ENCODE measurements at regions not wholly inside any gene's neighbourhood (a gene's known extent, or its start where the extent isn't known, plus 50 kb on each side); places are given as distances from the start of the nearest gene placed in this dataset.

DNA sequence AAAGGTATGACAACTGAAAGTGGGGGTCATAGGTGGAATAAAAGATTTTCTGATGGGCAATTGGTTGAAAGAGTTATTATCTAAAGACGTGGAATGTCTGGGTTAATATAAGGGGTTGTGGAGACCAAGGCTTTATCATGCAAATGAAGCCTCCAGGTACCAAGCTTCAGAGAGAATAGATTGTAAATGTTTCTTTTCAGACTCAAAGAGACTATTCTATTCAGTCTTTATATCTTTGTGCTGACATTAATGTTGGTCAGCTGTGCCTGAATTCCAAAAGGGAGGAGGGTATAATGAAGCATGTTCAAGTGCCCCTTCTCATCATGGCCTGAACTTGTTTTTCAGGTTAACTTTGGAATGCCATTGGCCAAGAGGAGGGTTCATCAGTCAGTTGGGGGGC lies 145.3 kb downstream of the SETD4 start:
- Histone ChIP-seq H3K27me3 (ENCODE audit: insufficient read depth, low read length) (no peaks in the 10 kb centered on the region), H3T11ph (ENCODE audit: low read length) (no peak overlapping the region), H3K14ac (ENCODE audit: insufficient read depth, low read length) (no peak overlapping the region), H2AK5ac (ENCODE audit: insufficient read length, low read length) (no peak overlapping the region), H3K23me2 (ENCODE audit: insufficient read length, low read depth, low read length, poor library complexity, severe bottlenecking) (no peaks in the 10 kb centered on the region), H3K4ac (ENCODE audit: low read depth, low read length) (no peak overlapping the region), H3K27ac (ENCODE audit: insufficient read length, low read depth, low read length) (no peak overlapping the region), H2BK12ac (ENCODE audit: insufficient read length, low read depth, low read length) (no peak overlapping the region), H4K20me1 (ENCODE audit: control insufficient read depth, insufficient read depth, insufficient read length) (no peaks in the 10 kb centered on the region), H3K9me3 (ENCODE audit: control insufficient read depth, low read depth, low read length) (no peaks in the 10 kb centered on the region), H4K5ac (ENCODE audit: insufficient read length, low read depth, low read length) (no peak overlapping the region), H3K23ac (ENCODE audit: insufficient read length, low read depth, low read length) (no peak overlapping the region), H3K79me1 (ENCODE audit: insufficient read depth, low read depth, low read length, poor library complexity, severe bottlenecking) (no peaks in the 10 kb centered on the region), H3K56ac (ENCODE audit: insufficient read length, low read depth, low read length) (no peak overlapping the region), H2BK15ac (ENCODE audit: low read depth, low read length) (no peak overlapping the region), H3K79me2 (ENCODE audit: insufficient read depth, low read length) (no peaks in the 10 kb centered on the region), H3K9ac (ENCODE audit: extremely low read depth, insufficient read length, low read length) (no peak overlapping the region), H3K4me1 (ENCODE audit: insufficient read depth, low read length) (no peaks in the 10 kb centered on the region), H2BK20ac (ENCODE audit: low read depth, low read length, poor library complexity, severe bottlenecking) (no peak overlapping the region), H4K91ac (ENCODE audit: insufficient read length, low read depth, low read length) (no peak overlapping the region), H3K18ac (ENCODE audit: insufficient read length, low read depth, low read length) (no peak overlapping the region), H2AFZ (ENCODE audit: low read length) (no peak overlapping the region), H4K8ac (replicated peaks; ENCODE audit: insufficient read length, low read depth, low read length) (no peak overlapping the region), H2BK5ac (ENCODE audit: insufficient read length, low read length) (no peak overlapping the region), H2BK120ac (ENCODE audit: low read depth, low read length, poor library complexity, severe bottlenecking) (no peak overlapping the region), H3K4me2 (ENCODE audit: insufficient read depth, insufficient read length, low read length) (no peak overlapping the region)
- DNase-seq = no peak
- peak overlapping the region in 2 of 3 experiments; percentile 25 to 69; a peak in 2 of 7 replicates for H3K27ac Mint-ChIP-seq
- H3K36me3 Mint-ChIP-seq (ENCODE audit: insufficient read depth in 1 of 3, low read depth in 3 of 3) = peaks cover 0 to 25% (median 10%) of the 10 kb centered on the region in 3 experiments; a peak in 5 of 7 replicates
- no CpG with 5 or more reads among the region's 1 CpG for WGBS (ENCODE audit: extremely low coverage, insufficient read length, low lambda C conversion rate)
- H3K4me3 Mint-ChIP-seq = no peak overlapping the region
- H3K9me3 Mint-ChIP-seq = peaks cover 15 to 17% of the 10 kb centered on the region in 2 experiments
- H3K27me3 Mint-ChIP-seq (ENCODE audit: low read depth) = no peaks in the 10 kb centered on the region
- TF ChIP-seq, protein P1, sequence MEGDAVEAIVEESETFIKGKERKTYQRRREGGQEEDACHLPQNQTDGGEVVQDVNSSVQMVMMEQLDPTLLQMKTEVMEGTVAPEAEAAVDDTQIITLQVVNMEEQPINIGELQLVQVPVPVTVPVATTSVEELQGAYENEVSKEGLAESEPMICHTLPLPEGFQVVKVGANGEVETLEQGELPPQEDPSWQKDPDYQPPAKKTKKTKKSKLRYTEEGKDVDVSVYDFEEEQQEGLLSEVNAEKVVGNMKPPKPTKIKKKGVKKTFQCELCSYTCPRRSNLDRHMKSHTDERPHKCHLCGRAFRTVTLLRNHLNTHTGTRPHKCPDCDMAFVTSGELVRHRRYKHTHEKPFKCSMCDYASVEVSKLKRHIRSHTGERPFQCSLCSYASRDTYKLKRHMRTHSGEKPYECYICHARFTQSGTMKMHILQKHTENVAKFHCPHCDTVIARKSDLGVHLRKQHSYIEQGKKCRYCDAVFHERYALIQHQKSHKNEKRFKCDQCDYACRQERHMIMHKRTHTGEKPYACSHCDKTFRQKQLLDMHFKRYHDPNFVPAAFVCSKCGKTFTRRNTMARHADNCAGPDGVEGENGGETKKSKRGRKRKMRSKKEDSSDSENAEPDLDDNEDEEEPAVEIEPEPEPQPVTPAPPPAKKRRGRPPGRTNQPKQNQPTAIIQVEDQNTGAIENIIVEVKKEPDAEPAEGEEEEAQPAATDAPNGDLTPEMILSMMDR (conservative IDR thresholded peaks at IDR 0.05) = no peak
- H3K4me1 Mint-ChIP-seq = peaks cover 28 to 33% of the 10 kb centered on the region in 2 experiments

Data from H9 (cell line).